SK-N-SH (cell line): ENCODE measurements at regions not wholly inside any gene's neighbourhood (a gene's known extent, or its start where the extent isn't known, plus 50 kb on each side); places are given as distances from the start of the nearest gene placed in this dataset.
A peak's percentile ranks its signal among the peaks of the same experiment; 100 is the strongest.

Experiments used
- CTCF ChIA-PET: fragments of 300-600, 350-600 bp; formaldehyde crosslinking; extraction: SDS; loops from one replicate; lab custom pipeline; 2021; lab: Yijun Ruan, JAX
- POLR2A ChIA-PET: fragments of 350-600 bp; sonication (Branson Sonifier 250); formaldehyde crosslinking; extraction: SDS; loops from one replicate; lab custom pipeline; 2020; ENCODE audit warnings: antibody characterized with exemption, inconsistent platforms; lab: Yijun Ruan, JAX
- DNase-seq: peaks from one replicate; pipeline ENCODE4 v3.0.0; 2012
- H2AFZ ChIP-seq: fragments of 200-600 bp; sonication (generic); 2 replicates; pipeline ENCODE4 v1.8.1; 2016; ENCODE audit warnings: antibody characterized with exemption, mild to moderate bottlenecking, low read depth
- H3F3A ChIP-seq: fragments of 200-600 bp; sonication (generic); replicated peaks from 2 replicates; pipeline ENCODE3; 2016; ENCODE audit warnings: antibody characterized with exemption, mild to moderate bottlenecking; ENCODE audit not compliant: insufficient read depth
- H3K27ac ChIP-seq, 2 experiments: fragments of 200-500 bp in 1 of 2; fragments of 200-600 bp in 1 of 2; sonication (Bioruptor generic) in 1 of 2; sonication (generic), shearing (Covaris generic) in 1 of 2; 2 replicates each; pipeline versions ENCODE4 v1.5.1 to v1.6.1; 2014 to 2016; ENCODE audit warnings: low read depth in 2 of 2, inconsistent platforms in 1 of 2, low read length in 1 of 2, mild to moderate bottlenecking in 1 of 2, mixed read lengths in 1 of 2
- H3K27me3 ChIP-seq: fragments of 200-600 bp; sonication (generic), shearing (Covaris generic); 2 replicates; pipeline ENCODE4 v1.6.1; 2016; ENCODE audit warnings: mixed run types; ENCODE audit not compliant: insufficient read depth
- H3K36me3 ChIP-seq, 2 experiments: fragments of 200-500 bp in 1 of 2; fragments of 200-600 bp in 1 of 2; sonication (Bioruptor generic) in 1 of 2; sonication (generic) in 1 of 2; replicated peaks in 1 of 2; 2 replicates each; pipeline versions ENCODE3 to v1.5.1; 2014 to 2016; ENCODE audit warnings: low read length in 1 of 2, mild to moderate bottlenecking in 1 of 2; ENCODE audit not compliant: insufficient read depth in 2 of 2, control insufficient read depth in 1 of 2
- H3K4me1 ChIP-seq, 2 experiments: fragments of 200-500 bp in 1 of 2; fragments of 200-600 bp in 1 of 2; sonication (Bioruptor generic) in 1 of 2; sonication (generic), shearing (Covaris generic) in 1 of 2; 2 replicates each; pipeline versions ENCODE4 v1.5.1 to v1.6.1; 2014 to 2016; ENCODE audit warnings: low read depth in 1 of 2, low read length in 1 of 2, mixed run types in 1 of 2; ENCODE audit not compliant: insufficient read depth in 2 of 2, control insufficient read depth in 1 of 2
- H3K4me2 ChIP-seq: fragments of 200-600 bp; sonication (generic), shearing (Covaris generic); 2 replicates; pipeline ENCODE4 v1.6.1; 2017; ENCODE audit warnings: mixed run types
- H3K4me3 ChIP-seq, 2 experiments: fragments of 200-500 bp in 1 of 2; fragments of 200-600 bp in 1 of 2; sonication (Bioruptor generic) in 1 of 2; sonication (generic), shearing (Covaris generic) in 1 of 2; 2 replicates each; pipeline versions ENCODE4 v1.5.1 to v1.8.1; 2014 to 2016; ENCODE audit warnings: low read depth in 2 of 2, inconsistent platforms in 1 of 2, low read length in 1 of 2, mild to moderate bottlenecking in 1 of 2, mixed read lengths in 1 of 2, moderate library complexity in 1 of 2
- H3K79me2 ChIP-seq: fragments of 200-600 bp; sonication (generic); 2 replicates; pipeline ENCODE4 v1.8.1; 2017; ENCODE audit warnings: mild to moderate bottlenecking; ENCODE audit not compliant: insufficient read depth
- H3K9ac ChIP-seq: fragments of 200-600 bp; sonication (generic); 2 replicates; pipeline ENCODE4 v1.6.1; 2017; ENCODE audit warnings: mixed run types
- H3K9me2 ChIP-seq: fragments of 200-600 bp; sonication (generic); 2 replicates; pipeline ENCODE4 v1.6.1; 2017; ENCODE audit warnings: mixed run types
- H3K9me3 ChIP-seq: fragments of 200-600 bp; sonication (generic); 2 replicates; pipeline ENCODE4 v1.6.1; 2017; ENCODE audit warnings: mixed run types, mild to moderate bottlenecking, moderate library complexity
- H4K20me1 ChIP-seq: fragments of 200-600 bp; sonication (generic); 2 replicates; pipeline ENCODE4 v1.6.1; 2017; ENCODE audit warnings: mild to moderate bottlenecking, mixed run types; ENCODE audit not compliant: insufficient read depth
- CTCF ChIP-seq: fragments of 200-600 bp; sonication (generic); IDR thresholded peaks from 2 replicates; pipeline ENCODE4 v1.6.1; 2017; ENCODE audit warnings: antibody characterized with exemption, mild to moderate bottlenecking, moderate library complexity
- EP300 ChIP-seq, 2 experiments: IDR thresholded peaks; 2 replicates each; pipeline versions ENCODE4 v1.4.0 to v1.6.1; 2012; ENCODE audit warnings: borderline replicate concordance in 1 of 2, low read depth in 1 of 2, low read length in 1 of 2
- EZH2phosphoT487 ChIP-seq: fragments of 200-600 bp; sonication (generic); IDR thresholded peaks from 2 replicates; pipeline ENCODE4 v1.6.1; 2017; ENCODE audit warnings: low read depth, mixed run types, mild to moderate bottlenecking, antibody characterized with exemption, moderate library complexity, borderline replicate concordance
- FOSL2 ChIP-seq: IDR thresholded peaks from 2 replicates; pipeline ENCODE4 v1.4.0; 2012; ENCODE audit warnings: low read depth, mild to moderate bottlenecking, moderate library complexity, borderline replicate concordance
- FOXJ3 ChIP-seq: sonication (generic); formaldehyde crosslinking; IDR thresholded peaks from 2 replicates; pipeline ENCODE4 v1.5.1; 2020; ENCODE audit warnings: mild to moderate bottlenecking, missing genetic modification reagents
- FOXM1 ChIP-seq: IDR thresholded peaks from 2 replicates; pipeline ENCODE4 v1.4.0; 2012; ENCODE audit warnings: low read depth, mild to moderate bottlenecking
- NFIC ChIP-seq: IDR thresholded peaks from 2 replicates; pipeline ENCODE4 v1.4.0; 2012; ENCODE audit warnings: borderline replicate concordance
- NRF1 ChIP-seq: IDR thresholded peaks from 2 replicates; pipeline ENCODE4 v1.6.1; 2012; ENCODE audit warnings: low read depth, mild to moderate bottlenecking, low read length
- PBX3 ChIP-seq: IDR thresholded peaks from 2 replicates; pipeline ENCODE4; 2012
- RAD21 ChIP-seq: IDR thresholded peaks from 2 replicates; pipeline ENCODE4 v1.6.1; 2012; ENCODE audit warnings: mild to moderate bottlenecking, low read length
- REST ChIP-seq: IDR thresholded peaks from 2 replicates; pipeline ENCODE4 v1.6.1; 2012; ENCODE audit warnings: mild to moderate bottlenecking, low read depth, low read length, moderate library complexity
- RFX5 ChIP-seq: IDR thresholded peaks from 2 replicates; pipeline ENCODE4 v1.6.1; 2012; ENCODE audit warnings: mild to moderate bottlenecking, improper control_type of control experiment, low read length
- SIN3A ChIP-seq: IDR thresholded peaks from 2 replicates; pipeline ENCODE4 v1.6.1; 2012; ENCODE audit warnings: low read depth, mild to moderate bottlenecking, low read length, moderate library complexity, borderline replicate concordance
- SMC3 ChIP-seq: IDR thresholded peaks from 2 replicates; pipeline ENCODE4 v1.6.1; 2012; ENCODE audit warnings: low read depth, low read length, improper control_type of control experiment
- TAF1 ChIP-seq: IDR thresholded peaks from 2 replicates; pipeline ENCODE4 v1.6.1; 2012; ENCODE audit warnings: low read depth, mild to moderate bottlenecking, low read length, moderate library complexity, borderline replicate concordance
- TCF12 ChIP-seq: IDR thresholded peaks from 2 replicates; pipeline ENCODE4 v1.4.0; 2012
- TEAD4 ChIP-seq: IDR thresholded peaks from 2 replicates; pipeline ENCODE4 v1.4.0; 2012; ENCODE audit warnings: mild to moderate bottlenecking, borderline replicate concordance; ENCODE audit not compliant: insufficient read depth
- USF2 ChIP-seq: fragments of 150-350 bp; IDR thresholded peaks from 2 replicates; pipeline ENCODE4 v1.6.1; 2017; ENCODE audit warnings: antibody characterized with exemption, low read length, low read depth, borderline replicate concordance
- YY1 ChIP-seq: IDR thresholded peaks from 2 replicates; pipeline ENCODE4 v1.4.0; 2012; ENCODE audit warnings: low read depth, mild to moderate bottlenecking
- WGBS: methylation state at CpG from one replicate; pipeline ENCODE4 v1.1.6; 2017; ENCODE audit warnings: low lambda C conversion rate; 5-methylcytosine and 5-hydroxymethylcytosine counted together

- no peaks in the 10 kb centered on the region for H3K9me3 ChIP-seq
- H3K27me3 ChIP-seq, result peaks cover 9% of the 10 kb centered on the region; the same call in 1 of the 2 replicates
- DNase-seq, result no peak
- no peaks in the 10 kb centered on the region for H4K20me1 ChIP-seq
- no peak overlapping the region for H3K27ac ChIP-seq
- no peak overlapping the region for H3K4me2 ChIP-seq
- WGBS, result 65% methylated on average over 16 of the region's 16 CpGs
- peaks cover 0 to 25% of the 10 kb centered on the region in 2 experiments; a peak in 1 of 4 replicates for H3K4me1 ChIP-seq
- H3K79me2 ChIP-seq, result no peaks in the 10 kb centered on the region
- ChIA-PET CTCF (interaction anchor here (1.2 to 3.8 kb wide), 3 partner anchors 8 to 30 kb away, joined by 6 to 20 read pairs (median 12); no protein-coding TSS in a partner anchor), POLR2A (no interaction called here)
- H3K9me2 ChIP-seq, result no peaks in the 10 kb centered on the region
- H3K36me3 ChIP-seq, result no peaks in the 10 kb centered on the region
- no peak overlapping the region for H3K4me3 ChIP-seq
- H2AFZ ChIP-seq, result no peak overlapping the region
- H3K9ac ChIP-seq, result no peak overlapping the region
- TF ChIP-seq CTCF (no peak), PBX3 (peak; percentile 15; the same call in 1 of the 2 replicates), YY1 (no peak), RFX5 (no peak), NFIC (peak; percentile 31; the same call in 1 of the 2 replicates), FOSL2 (peak; percentile 16; the same call in 1 of the 2 replicates), TCF12 (peak; percentile 34)
- no peaks in the 10 kb centered on the region for H3F3A ChIP-seq
Observed at GRCh38 chr3:194285024-194285849, 65.9 kb downstream of the CPN2 start.

GRCh38 chr3:194285850-194286197, 65.3 kb downstream of the CPN2 start:
- POLR2A ChIA-PET, result no interaction called here
- WGBS, result 100% methylated on average over 2 of the region's 2 CpGs

More at GRCh38 chr3:194285850-194286197, 65.3 kb downstream of the CPN2 start:
- Histone ChIP-seq H3F3A (no peaks in the 10 kb centered on the region), H3K79me2 (no peaks in the 10 kb centered on the region)
- no peak for TF ChIP-seq NRF1
- TF ChIP-seq FOXJ3 (CRISPR knock-in tag), result no peak
- TF ChIP-seq USF2, result no peak
- TF ChIP-seq EP300 (IDR thresholded peaks at IDR 0.05; ENCODE audit: borderline replicate concordance in 1 of 2, low read depth in 1 of 2, low read length in 1 of 2), result no peak
- TF ChIP-seq SIN3A, result no peak
- TF ChIP-seq TCF12, result no peak
- no peak for TF ChIP-seq REST
- TF ChIP-seq FOXM1, result no peak
- no peak for TF ChIP-seq SMC3
- no peak for TF ChIP-seq NFIC
- TF ChIP-seq TAF1, result no peak
- TF ChIP-seq EZH2phosphoT487, result no peak
- TF ChIP-seq RAD21, result no peak
- TF ChIP-seq YY1, result no peak
- TF ChIP-seq TEAD4, result no peak
- TF ChIP-seq, all 33 proteins: peak for 0
- Histone ChIP-seq H4K20me1 (no peaks in the 10 kb centered on the region), H3K4me2 (no peak overlapping the region), H3K4me1 (peaks cover 0 to 25% of the 10 kb centered on the region in 2 experiments; a peak in 1 of 4 replicates), H2AFZ (no peak overlapping the region), H3K27ac (no peak overlapping the region), H3K4me3 (no peak overlapping the region), H3K9me2 (no peaks in the 10 kb centered on the region), H3K9me3 (no peaks in the 10 kb centered on the region), H3K36me3 (no peaks in the 10 kb centered on the region), H3K9ac (no peak overlapping the region), H3K27me3 (peaks cover 8% of the 10 kb centered on the region; the same call in 1 of the 2 replicates)
- DNase-seq, result no peak
- CTCF ChIA-PET, result interaction anchor here (0.7 to 3.8 kb wide), 5 partner anchors 9 to 30 kb away, joined by 3 to 20 read pairs (median 6); no protein-coding TSS in a partner anchor
